Esophagus muscularis mucosa (tissue), 4 donors: ENCODE measurements at regions not wholly inside any gene's neighbourhood (a gene's known extent, or its start where the extent isn't known, plus 50 kb on each side); places are given as distances from the start of the nearest gene placed in this dataset.

ENCODE experiments used
- DNase-seq: peaks from one replicate; pipeline ENCODE4 v3.0.0-alpha.2; 2017; ENCODE audit errors: extremely low spot score
- H3K27ac ChIP-seq, 4 donors: fragments of 200-600 bp; sonication (generic); replicated peaks in 1 of 4; 1 replicate in 3 of 4; 2 replicates in 1 of 4; pipeline ENCODE4 v1.5.1; 2016 to 2019; ENCODE audit warnings: mild to moderate bottlenecking in 1 of 4
- H3K27me3 ChIP-seq, 4 donors: fragments of 200-600 bp; sonication (generic); one replicate each; pipeline versions ENCODE4 v1.5.1 to v1.6.0; 2016 to 2019
- H3K36me3 ChIP-seq, 4 donors: fragments of 200-600 bp; sonication (generic); one replicate each; pipeline ENCODE4 v1.5.1; 2016 to 2019
- H3K4me1 ChIP-seq, 4 donors: fragments of 200-600 bp; sonication (generic); one replicate each; pipeline ENCODE4 v1.5.1; 2016 to 2019
- H3K4me3 ChIP-seq, 4 donors: fragments of 200-600 bp; sonication (generic); 1 replicate in 2 of 4; 2 replicates in 2 of 4; pipeline ENCODE4 v1.5.1; 2016 to 2019; ENCODE audit warnings: mild to moderate bottlenecking in 4 of 4, moderate library complexity in 1 of 4
- H3K9me3 ChIP-seq, 4 donors: fragments of 200-600 bp; sonication (generic); 1 replicate in 3 of 4; 2 replicates in 1 of 4; pipeline ENCODE4 v1.5.1; 2016 to 2019
- CTCF ChIP-seq, 3 experiments: fragments of 200-600 bp in 2 of 3; fragments of 450-650 bp in 1 of 3; sonication (generic) in 2 of 3; IDR thresholded peaks; one replicate each; pipeline ENCODE4 v1.5.1; 2017 to 2019; ENCODE audit warnings: antibody characterized with exemption in 3 of 3, mild to moderate bottlenecking in 2 of 3, moderate library complexity in 1 of 3
- EP300 ChIP-seq: sonication (generic); formaldehyde crosslinking; IDR thresholded peaks from one replicate; pipeline ENCODE4 v1.6.1; 2017; ENCODE audit warnings: antibody characterized with exemption
- POLR2A ChIP-seq: fragments of 450-650 bp; IDR thresholded peaks from one replicate; pipeline ENCODE4 v1.6.1; 2017; ENCODE audit warnings: antibody characterized with exemption, moderate library complexity, mild to moderate bottlenecking, low read depth
- POLR2AphosphoS5 ChIP-seq, 2 donors: sonication (generic); formaldehyde crosslinking; IDR thresholded peaks; one replicate each; pipeline ENCODE4 v1.6.1; 2017; ENCODE audit warnings: antibody characterized with exemption in 2 of 2
- WGBS: methylation state at CpG from one replicate; pipeline ENCODE4 v1.1.5; 2018; 5-methylcytosine and 5-hydroxymethylcytosine counted together
- intact Hi-C: fragments of 100-400 bp; cut with DNase I; formaldehyde crosslinking; loops from one replicate; pipeline ENCODE4 v1.15.1; 2023

GRCh38 chr3:162175145-162175544 lies 678.5 kb downstream of the OTOL1 start:
- Histone ChIP-seq H3K9me3 (peaks cover 0 to 10% (median 4%) of the 10 kb centered on the region in 4 donors), H3K36me3 (no peaks in the 10 kb centered on the region), H3K27me3 (no peaks in the 10 kb centered on the region), H3K27ac (no peak overlapping the region), H3K4me1 (no peaks in the 10 kb centered on the region), H3K4me3 (no peak overlapping the region)
- intact Hi-C loops: no loop called here
- 95% methylated on average over 4 of the region's 4 CpGs for WGBS
- TF ChIP-seq POLR2A (no peak), CTCF (IDR thresholded peaks at IDR 0.05) (no peak), EP300 (no peak)
- no peak for DNase-seq

- no peaks in the 10 kb centered on the region for H3K4me1 ChIP-seq
- TF ChIP-seq POLR2A (no peak), POLR2AphosphoS5 (IDR thresholded peaks at IDR 0.05) (no peak), EP300 (no peak), CTCF (IDR thresholded peaks at IDR 0.05) (no peak)
- 76% methylated on average over 3 of the region's 3 CpGs for WGBS
- H3K4me3 ChIP-seq: no peak overlapping the region
- no peak for DNase-seq
- H3K36me3 ChIP-seq: no peaks in the 10 kb centered on the region
- no peak overlapping the region for H3K27ac ChIP-seq
- no peaks in the 10 kb centered on the region for H3K27me3 ChIP-seq
- H3K9me3 ChIP-seq: peaks cover 0 to 10% (median 4%) of the 10 kb centered on the region in 4 donors
- intact Hi-C loops: no loop called here
Measured at GRCh38 chr3:162175878-162176277, 679.3 kb downstream of the OTOL1 start.

DNA sequence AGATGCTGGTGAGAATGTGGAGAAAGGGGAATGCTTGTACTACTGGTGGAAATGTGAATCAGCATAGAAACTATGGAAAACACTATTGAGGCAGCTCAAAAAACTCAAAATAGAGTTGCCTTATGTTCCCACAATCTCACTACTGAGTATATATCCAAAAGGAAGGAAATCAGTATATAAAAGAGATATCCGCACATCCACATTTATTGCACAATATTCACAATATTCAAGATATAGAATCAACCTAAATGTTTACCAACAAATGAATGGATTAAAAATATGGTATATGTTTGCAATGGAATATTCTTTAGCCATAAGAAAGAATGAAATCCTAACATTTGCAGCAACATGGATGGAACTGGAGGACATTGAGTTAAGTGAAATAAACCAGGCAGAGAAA lies 686.8 kb downstream of the OTOL1 start:
- no peaks in the 10 kb centered on the region for H3K4me1 ChIP-seq
- TF ChIP-seq POLR2AphosphoS5 (IDR thresholded peaks at IDR 0.05) (no peak), EP300 (no peak), POLR2A (no peak), CTCF (IDR thresholded peaks at IDR 0.05) (no peak)
- WGBS: 97% methylated on average over 1 of the region's 1 CpG

GRCh38 chr3:162192340-162193029 lies 695.9 kb downstream of the OTOL1 start:
- Histone ChIP-seq H3K27me3 (no peaks in the 10 kb centered on the region), H3K27ac (no peak overlapping the region), H3K4me1 (no peaks in the 10 kb centered on the region), H3K36me3 (no peaks in the 10 kb centered on the region), H3K4me3 (no peak overlapping the region), H3K9me3 (no peaks in the 10 kb centered on the region)
- TF ChIP-seq POLR2A: no peak
- no peak for TF ChIP-seq CTCF (IDR thresholded peaks at IDR 0.05)
- TF ChIP-seq EP300: no peak
- no peak for TF ChIP-seq POLR2AphosphoS5 (IDR thresholded peaks at IDR 0.05)
- intact Hi-C loops: no loop called here
- 69% methylated on average over 1 of the region's 1 CpG for WGBS
- DNase-seq: no peak

More for the DNA sequence above, 686.8 kb downstream of the OTOL1 start:
- H3K27ac ChIP-seq: no peak overlapping the region
- no peak overlapping the region for H3K4me3 ChIP-seq
- no peak for DNase-seq
- intact Hi-C loops: no loop called here
- H3K36me3 ChIP-seq: no peaks in the 10 kb centered on the region
- no peaks in the 10 kb centered on the region for H3K9me3 ChIP-seq
- H3K27me3 ChIP-seq: no peaks in the 10 kb centered on the region
